Tibial nerve (tissue), 4 donors: ENCODE measurements at regions not wholly inside any gene's neighbourhood (a gene's known extent, or its start where the extent isn't known, plus 50 kb on each side); places are given as distances from the start of the nearest gene placed in this dataset.

Experiments
- EP300 ChIP-seq, 2 donors: sonication (generic); formaldehyde crosslinking; IDR thresholded peaks; one replicate each; pipeline ENCODE4 v1.6.1; 2017; ENCODE audit warnings: antibody characterized with exemption in 2 of 2, mild to moderate bottlenecking in 1 of 2
- POLR2A ChIP-seq, 2 donors: fragments of 450-650 bp; IDR thresholded peaks; one replicate each; pipeline ENCODE4 v1.6.1; 2017; ENCODE audit warnings: antibody characterized with exemption in 2 of 2, mild to moderate bottlenecking in 2 of 2, moderate library complexity in 2 of 2
- TF ChIP-seq, protein P1 (sequence below), 5 experiments: fragments of 200-600 bp in 3 of 5; fragments of 450-650 bp in 2 of 5; sonication (generic) in 3 of 5; IDR thresholded peaks; one replicate each; pipeline ENCODE4 v1.5.1; 2016 to 2019; ENCODE audit warnings: antibody characterized with exemption in 5 of 5, mild to moderate bottlenecking in 3 of 5, moderate library complexity in 2 of 5

DNA sequence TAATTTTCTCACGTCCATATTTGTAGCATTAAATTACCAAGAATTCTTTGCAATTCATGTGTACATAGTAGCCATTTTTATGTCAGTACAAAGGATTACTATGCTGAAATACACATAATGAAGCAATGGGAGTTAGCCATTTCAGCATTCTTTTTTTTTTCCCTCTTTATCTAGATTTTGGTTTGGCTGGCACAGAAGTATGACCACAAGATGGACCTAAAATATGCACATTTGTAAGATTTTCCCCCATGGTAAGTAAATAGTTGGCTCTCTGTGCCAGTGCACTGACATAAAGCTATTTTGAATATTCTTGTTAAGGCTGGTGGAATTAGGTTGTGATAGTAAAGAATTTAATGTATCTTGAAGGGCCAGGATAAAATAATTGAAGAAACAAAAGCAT, 486.1 kb upstream of the BTBD3 start:
- TF ChIP-seq, protein P1, sequence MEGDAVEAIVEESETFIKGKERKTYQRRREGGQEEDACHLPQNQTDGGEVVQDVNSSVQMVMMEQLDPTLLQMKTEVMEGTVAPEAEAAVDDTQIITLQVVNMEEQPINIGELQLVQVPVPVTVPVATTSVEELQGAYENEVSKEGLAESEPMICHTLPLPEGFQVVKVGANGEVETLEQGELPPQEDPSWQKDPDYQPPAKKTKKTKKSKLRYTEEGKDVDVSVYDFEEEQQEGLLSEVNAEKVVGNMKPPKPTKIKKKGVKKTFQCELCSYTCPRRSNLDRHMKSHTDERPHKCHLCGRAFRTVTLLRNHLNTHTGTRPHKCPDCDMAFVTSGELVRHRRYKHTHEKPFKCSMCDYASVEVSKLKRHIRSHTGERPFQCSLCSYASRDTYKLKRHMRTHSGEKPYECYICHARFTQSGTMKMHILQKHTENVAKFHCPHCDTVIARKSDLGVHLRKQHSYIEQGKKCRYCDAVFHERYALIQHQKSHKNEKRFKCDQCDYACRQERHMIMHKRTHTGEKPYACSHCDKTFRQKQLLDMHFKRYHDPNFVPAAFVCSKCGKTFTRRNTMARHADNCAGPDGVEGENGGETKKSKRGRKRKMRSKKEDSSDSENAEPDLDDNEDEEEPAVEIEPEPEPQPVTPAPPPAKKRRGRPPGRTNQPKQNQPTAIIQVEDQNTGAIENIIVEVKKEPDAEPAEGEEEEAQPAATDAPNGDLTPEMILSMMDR (IDR thresholded peaks at IDR 0.05): no peak
- no peak for TF ChIP-seq POLR2A (IDR thresholded peaks at IDR 0.05)
- no peak for TF ChIP-seq EP300 (IDR thresholded peaks at IDR 0.05)
